ENCODE measurements at regions not wholly inside any gene's neighbourhood (a gene's known extent, or its start where the extent isn't known, plus 50 kb on each side); places are given as distances from the start of the nearest gene placed in this dataset.

DNA sequence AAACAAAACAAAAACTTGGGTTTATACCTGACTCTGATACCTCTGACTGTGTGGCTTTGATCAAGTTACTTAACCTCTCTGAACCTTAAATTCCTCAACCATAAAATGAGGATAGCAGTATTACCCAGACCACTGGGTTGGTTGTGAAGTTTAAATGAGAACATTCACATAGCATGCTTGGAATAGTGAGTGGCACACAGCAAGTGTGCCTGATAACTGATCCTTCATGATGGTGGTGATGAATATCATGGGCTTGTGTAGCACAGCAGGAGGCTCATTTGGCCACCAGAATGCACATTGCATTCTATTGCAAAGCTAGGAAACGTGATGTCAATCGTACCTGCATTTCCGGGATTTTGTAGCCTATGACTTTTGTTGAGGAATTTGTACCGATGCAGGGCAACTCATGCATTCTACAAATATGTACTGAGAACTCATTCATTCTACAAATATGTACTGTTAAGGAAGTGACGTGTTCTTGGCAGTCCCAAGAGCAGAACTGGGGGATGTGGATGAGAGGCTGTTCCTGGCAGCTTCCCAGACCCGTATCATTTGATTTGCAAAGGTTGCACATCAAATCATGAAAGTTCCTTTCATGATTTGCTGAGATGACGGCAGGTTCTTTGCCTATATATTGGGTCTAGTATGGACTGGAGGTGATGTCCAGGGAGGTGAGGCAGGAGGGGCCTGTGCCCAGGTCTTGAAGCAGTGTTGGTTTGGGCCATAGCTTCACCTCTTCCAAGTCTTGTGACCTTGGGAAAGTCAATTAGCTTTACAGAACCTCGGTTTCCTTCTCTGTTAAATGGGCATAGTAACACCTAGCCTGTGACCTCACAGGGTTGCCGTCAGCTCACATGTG is 94.6 kb upstream of the SMNDC1 start:
- no peak for DNase-seq

DNA sequence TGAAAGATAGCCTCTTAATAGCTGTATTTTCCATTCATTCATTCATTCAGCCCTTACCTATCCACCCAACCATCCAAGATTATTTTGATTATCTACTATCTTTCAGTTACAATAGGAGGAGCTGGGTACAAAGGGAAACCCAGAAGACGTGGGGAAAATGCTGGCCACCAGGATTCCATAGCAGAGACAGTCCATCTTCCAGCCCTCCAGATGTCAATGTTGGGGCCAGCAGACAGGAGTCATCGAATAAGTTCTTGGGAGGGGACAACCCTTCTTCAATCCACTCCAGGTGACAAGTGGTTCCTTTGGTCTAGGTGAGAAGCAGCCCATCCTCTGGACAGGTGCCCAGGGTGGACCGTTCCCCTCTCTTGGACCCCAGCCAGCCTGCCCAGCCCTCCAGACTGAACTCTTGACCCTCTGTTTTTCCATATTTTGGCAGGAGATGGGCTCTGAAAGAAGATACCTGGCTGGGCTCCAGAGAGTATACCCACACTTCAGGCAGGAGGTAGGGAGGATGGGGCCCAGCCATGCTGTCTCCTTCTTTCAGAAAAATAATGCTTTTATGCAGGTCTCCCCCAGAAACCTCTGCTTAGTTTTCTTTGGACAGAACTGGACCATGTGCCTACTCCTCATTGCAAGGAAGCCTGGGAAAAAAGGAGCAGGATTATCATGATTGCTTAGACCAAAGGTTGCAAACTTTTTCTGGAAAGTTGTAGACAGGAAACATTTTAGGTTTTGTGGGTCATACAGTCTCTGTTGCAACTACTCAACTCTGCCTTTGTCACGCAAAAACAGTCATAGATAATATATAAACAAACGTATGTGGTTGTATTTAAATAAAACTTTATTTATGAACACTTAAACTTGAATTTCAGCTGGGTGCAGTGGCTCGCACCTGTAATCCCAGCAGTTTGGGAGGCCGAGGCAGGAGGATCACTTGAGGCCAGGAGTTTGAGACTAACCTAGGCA is 95.5 kb upstream of the SMNDC1 start:
- DNase-seq = no peak

DNA sequence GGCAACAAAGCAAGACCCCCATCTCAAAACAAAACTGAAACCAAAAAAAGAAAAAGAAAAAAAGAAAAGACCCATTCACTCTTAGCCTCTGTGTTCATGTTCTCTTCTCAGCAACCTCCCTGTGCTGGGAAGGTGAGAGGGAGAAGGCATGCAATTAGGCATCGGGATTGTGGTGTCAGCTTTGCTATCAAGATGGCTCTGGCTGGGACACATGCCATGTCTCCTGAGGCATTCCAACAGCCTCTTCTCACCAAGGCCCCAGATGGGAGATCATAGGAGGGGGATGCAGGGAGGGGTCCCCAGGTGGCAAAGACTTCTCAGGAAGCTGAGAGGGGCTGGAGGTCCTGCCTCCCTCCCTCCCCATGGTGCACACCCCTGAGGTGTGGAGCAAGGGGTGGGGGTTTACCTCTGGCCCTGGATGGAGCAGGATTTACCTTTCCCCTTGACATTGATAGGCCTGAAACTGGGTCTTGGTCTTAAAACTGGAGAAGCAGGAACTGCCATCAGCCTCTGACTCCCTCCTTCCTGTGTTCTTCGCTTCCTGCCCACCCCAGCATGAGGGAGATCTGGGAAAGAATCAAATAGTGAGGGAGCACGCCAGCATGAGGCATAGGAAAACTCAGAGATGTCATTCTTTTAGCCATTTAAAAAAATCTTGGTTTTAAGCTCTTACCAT is 96.2 kb upstream of the DUSP5 start:
- no peak for DNase-seq

GRCh38 chr10:110402077-110402416 is 95.7 kb upstream of the DUSP5 start:
- DNase-seq = no peak

GRCh38 chr10:110403593-110403992 is 94.1 kb upstream of the DUSP5 start:
- DNase-seq = no peak

- DNase-seq = no peak
Observed at GRCh38 chr10:110404413-110404812, 93.3 kb upstream of the DUSP5 start.

GRCh38 chr10:110404825-110405224 is 92.9 kb upstream of the DUSP5 start:
- no peak for DNase-seq

- DNase-seq = no peak
Observed at GRCh38 chr10:110405380-110405779, 92.3 kb upstream of the DUSP5 start.

DNA sequence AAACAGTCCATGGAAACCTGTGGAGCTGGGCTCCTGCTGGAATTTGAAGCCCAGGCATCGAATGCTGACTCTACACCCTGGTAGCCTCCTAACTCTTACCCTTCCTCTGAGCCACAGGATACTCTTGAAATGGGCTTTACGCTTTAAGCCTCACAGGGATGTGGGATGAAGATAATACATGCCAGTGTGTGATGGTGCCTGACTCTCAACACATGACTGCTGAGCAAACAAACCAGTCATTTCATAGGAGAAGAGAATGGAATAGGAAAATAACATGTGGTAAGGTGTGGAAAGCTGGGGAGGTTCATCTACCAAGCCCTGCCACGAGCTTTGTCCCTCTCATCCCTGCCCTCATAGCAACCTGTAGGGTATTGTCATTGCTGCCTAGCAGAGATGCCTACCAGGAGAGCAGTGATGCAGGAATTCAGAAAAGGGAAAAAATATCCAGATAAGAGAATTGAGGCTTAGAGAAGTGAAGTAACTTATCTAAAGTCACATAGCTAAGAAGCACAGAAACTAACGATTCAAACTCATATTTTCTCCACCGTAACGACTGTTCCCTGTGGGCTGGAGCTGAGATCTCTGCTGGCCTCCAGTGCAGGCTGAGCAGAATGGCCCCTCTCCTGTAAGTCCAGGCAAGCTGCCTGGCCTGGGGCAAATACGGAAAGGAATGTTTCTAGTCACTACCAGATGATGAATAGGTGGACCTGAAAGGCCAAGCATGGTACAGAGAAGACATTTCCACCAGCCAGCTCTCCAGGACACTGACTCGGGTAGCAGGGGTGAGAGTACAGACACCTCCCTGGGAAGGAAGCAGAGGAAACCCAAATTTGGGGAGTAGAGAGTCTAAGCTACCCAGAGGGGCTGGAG is 90.2 kb upstream of the DUSP5 start:
- no peak for DNase-seq

DNA sequence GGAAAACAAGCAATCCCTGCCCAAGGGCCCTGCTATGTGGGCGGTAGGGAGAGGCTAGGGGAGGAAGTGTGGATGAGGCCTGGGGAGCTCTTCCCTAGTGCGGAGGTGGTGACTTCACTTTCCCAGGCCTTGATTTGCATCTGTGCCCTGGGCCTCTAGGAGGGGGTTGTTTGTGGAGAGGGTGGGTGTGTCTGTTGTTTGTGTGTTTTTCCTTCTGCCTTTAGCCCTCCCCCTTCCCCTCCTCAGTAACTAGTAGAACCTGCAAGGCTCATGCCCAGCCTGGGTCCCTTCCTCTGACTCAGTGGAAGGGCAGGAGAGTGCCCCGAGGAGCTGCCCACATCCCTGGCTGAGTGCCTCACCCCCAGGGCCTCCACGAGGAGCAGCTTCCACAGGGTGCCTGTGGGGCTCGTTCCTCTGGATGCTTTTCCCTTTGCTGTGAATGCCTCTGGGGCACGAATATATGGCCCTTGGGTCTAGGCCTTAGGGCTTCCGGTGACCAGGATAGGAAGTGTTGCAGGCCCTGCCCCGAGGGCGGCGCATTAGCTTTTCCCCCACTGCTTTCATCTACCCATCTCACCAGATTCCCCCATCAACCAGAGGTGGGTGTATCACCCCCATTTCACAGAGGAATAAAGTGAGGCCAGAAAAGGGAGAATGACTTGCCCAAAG is 89.4 kb upstream of the DUSP5 start:
- no peak for DNase-seq

- no peak for DNase-seq
Observed at GRCh38 chr10:110408943-110409342, 88.8 kb upstream of the DUSP5 start.

DNA sequence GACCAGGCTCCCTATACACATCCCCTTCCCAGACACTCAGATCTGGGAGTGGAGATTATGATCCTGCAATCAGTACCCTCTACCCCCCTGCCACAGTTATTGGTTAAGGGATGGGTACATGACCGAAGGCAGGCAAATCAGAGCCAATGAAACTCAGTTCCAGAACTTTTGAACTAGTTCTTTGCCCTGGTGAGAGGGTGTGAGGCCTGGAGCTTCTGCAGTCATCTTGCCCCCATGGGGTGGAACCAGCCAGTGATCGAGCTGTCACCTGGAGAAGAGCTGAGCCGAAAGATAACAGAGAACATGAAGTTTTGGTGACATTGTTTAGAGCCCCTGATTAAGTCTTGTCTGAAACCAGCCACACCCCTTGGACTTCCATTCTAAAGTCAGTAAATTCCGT is 88.2 kb upstream of the DUSP5 start:
- DNase-seq = no peak

DNA sequence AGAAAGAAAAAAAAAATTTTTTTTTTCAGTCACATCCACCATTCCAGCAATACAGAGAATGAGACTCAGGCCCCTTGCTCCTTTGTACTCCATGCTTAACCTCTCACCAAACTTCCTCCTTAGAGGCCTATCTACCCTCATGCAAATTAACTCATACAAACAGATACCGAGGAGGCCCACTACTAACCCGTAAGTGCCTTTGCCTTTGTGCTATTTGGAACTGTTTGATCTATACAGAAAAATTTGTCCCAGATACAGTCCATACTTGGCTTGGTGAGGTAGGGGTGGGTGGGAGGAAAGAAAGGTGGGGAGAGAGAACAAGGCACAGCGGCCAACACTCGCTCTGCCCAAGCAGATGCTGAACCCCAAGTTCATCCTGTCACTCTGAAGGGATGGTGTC is 87.8 kb upstream of the DUSP5 start:
- no peak for DNase-seq

DNA sequence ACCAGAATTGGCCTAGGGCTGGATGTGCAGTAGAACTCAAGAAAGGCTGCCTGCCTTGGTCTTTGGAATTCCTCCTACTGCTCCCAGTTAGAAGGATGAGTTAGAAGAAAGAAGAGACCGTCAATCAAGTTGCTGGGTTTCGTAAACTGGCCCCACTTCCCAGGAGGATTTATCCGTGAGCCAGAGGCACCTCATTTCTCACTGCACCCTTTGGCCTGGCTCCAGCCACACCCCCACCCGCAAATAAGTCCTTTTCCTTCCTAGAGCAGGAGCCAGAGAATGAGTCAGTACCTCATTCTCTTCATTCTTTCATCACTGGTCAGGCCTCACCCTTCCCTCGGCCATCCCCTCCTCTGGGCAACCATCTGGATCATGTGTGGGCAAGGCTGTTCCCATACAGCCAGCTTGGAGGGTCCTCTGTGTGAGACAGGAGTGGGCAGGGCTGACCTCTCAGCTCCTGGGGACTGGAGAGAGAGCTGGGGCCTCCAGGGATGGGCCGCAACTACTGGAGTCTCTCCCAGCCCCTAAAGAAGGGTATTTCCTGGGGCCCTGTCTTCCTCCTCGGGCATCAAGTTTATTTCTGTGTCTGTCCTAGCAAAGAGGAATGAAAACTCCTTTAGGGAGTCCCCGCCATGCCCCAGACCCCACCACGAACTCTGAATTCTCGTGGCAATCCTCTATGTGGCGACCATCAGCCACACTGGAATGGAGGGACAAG is 87.2 kb upstream of the DUSP5 start:
- no peak for DNase-seq

- no peak for DNase-seq
Observed at GRCh38 chr10:110411047-110411410, 86.7 kb upstream of the DUSP5 start.

DNA sequence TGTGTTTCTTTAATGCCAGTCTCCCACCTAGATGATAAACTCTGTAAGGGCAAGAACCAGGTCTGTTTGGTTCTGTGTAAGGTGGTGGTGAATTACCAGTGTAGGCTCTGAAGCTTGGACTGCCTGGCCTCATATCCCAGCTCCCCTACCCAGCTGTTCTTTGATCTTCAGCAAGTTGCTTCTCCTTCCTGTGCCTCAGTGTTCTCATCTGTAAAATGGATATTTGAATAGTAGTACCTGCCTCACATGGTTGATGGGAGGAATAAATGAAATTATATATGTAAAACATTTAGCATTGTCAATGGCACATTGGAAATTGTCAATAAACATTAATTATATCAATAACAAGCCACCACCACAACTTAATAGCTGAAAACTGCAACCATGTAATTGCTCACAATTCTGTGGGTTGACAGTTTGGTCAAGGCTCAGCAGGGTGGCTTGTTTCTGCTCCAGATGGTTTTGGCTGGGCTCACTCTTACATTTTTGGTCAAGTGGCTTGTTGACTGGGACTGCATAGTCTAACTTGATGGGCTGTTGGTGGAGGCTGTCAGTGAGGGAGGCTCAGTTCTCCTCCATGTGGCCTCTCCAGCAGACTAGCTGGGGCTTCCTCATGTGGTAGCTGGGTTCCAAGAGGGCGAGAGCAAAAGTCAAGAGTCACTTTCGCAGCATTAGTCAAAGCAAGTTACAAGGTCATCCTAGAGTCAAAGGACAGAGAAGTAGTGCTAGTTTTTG is 84.5 kb upstream of the DUSP5 start:
- no peak for DNase-seq

DNA sequence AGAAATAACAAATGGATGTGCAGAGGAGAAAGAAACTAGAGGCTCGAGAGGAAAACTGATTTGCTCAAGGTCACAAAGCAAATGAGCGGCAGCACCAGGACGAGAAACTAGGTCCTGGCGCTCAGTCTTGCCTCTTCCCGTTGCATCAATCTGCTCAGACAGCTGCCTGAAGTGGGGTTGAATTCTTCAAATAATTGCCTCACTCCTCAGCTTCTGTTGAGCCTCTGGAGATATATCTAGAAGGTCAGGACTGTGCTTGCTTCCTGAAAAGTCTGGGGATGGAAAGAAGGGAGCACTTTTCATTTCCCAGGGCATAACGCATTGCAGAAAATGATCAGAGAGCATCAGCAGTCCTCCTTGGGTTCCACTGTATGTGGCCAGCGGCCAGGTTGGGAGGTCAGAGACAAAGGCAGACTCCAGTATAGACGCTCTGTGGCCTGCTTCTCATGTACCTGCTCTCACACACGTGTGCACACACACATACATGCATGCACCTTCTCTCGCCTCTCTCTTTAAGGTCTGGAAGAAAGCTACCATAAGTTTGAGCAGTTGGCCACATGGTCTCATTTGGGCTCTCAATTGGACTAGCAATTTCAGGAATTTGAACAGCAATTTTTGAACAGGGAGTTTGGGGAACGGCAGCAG is 83.7 kb upstream of the DUSP5 start:
- DNase-seq = no peak

DNA sequence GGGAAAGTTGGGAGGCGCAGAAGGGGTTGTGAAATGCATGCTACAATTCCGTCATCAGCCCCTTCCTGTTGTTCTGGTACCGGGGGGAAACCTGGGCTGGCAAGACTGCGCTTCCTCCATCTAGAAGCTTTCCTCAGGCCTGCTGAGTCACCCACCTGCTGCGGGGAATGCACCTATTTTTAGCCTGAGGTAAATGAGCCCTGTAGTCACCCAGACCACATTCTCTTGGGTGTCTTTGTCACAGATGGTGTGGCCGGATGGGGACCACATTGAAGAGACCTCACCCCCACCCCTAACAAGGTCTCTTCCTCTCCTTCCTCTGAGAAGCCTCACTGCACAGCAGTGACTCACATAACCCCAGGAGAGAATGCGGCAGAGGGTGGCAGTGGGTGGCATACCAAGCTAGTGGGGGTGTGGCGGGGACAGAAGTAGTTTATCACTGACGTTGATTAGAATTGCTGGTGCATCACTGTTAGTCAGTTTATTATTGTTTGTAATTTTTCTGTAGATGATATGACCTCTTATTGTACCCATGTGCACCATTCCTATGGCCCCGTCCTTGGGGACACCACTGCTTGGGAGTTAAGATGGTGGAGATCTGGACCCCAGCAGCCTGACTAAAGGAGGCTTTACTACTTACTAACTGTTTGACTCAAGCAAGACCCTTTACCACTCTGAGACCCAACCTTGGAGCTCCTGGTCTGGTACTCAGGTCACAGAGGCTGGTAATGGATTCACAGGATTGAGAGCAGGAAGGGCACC is 83.0 kb upstream of the DUSP5 start:
- DNase-seq = no peak

- no peak for DNase-seq
Observed at GRCh38 chr10:110415809-110416208, 81.9 kb upstream of the DUSP5 start.
